A673 (cell line): ENCODE measurements at regions not wholly inside any gene's neighbourhood (a gene's known extent, or its start where the extent isn't known, plus 50 kb on each side); places are given as distances from the start of the nearest gene placed in this dataset.

Experiments used
- BruUV-seq: library from RNA; stranded (reverse); fragments of 400-500 nt; replicated peaks from 2 replicates; lab custom pipeline; 2021; lab: Mats Ljungman, UMichigan
- CTCF ChIA-PET: fragments of 300-600 bp; sonication (Branson Sonifier 250); formaldehyde crosslinking; loops from one replicate; lab custom pipeline; 2022; ENCODE audit warnings: antibody characterized with exemption; lab: Charles Lee
- POLR2A ChIA-PET: fragments of 300-600 bp; sonication (Branson Sonifier 250); formaldehyde crosslinking; loops from one replicate; lab custom pipeline; 2022; ENCODE audit warnings: antibody characterized with exemption; ENCODE audit not compliant: low non-redundant PET; lab: Charles Lee
- DNase-seq: peaks from one replicate; pipeline ENCODE4 v3.0.0-alpha.2; 2015; ENCODE audit warnings: low spot score
- H3K27ac ChIP-seq: fragments of 200-600 bp; sonication (generic); 2 replicates; pipeline ENCODE4 v1.5.1; 2016; ENCODE audit warnings: mixed run types, low read depth, mild to moderate bottlenecking, mixed read lengths, antibody characterized with exemption, low read length; ENCODE audit not compliant: poor library complexity, severe bottlenecking
- H3K27me3 ChIP-seq: fragments of 200-600 bp; sonication (generic); replicated peaks from 2 replicates; pipeline ENCODE4 v1.6.1; 2017; ENCODE audit warnings: mixed run types, low read depth, mild to moderate bottlenecking, mixed read lengths, antibody characterized with exemption, low read length; ENCODE audit not compliant: insufficient read depth, poor library complexity
- H3K36me3 ChIP-seq: fragments of 200-600 bp; sonication (generic); 2 replicates; pipeline ENCODE4 v1.6.1; 2016; ENCODE audit warnings: mixed run types, mild to moderate bottlenecking, mixed read lengths, antibody characterized with exemption, low read length; ENCODE audit not compliant: insufficient read depth, poor library complexity, severe bottlenecking
- H3K4me1 ChIP-seq: fragments of 200-600 bp; sonication (generic); 2 replicates; pipeline ENCODE4 v1.6.1; 2017; ENCODE audit warnings: mixed run types, mild to moderate bottlenecking, mixed read lengths, antibody characterized with exemption, low read length; ENCODE audit not compliant: insufficient read depth, poor library complexity, severe bottlenecking
- H3K4me3 ChIP-seq: fragments of 200-600 bp; sonication (generic); 2 replicates; pipeline ENCODE4 v1.5.1; 2016; ENCODE audit warnings: low read depth, mixed run types, mild to moderate bottlenecking, mixed read lengths, low read length; ENCODE audit not compliant: poor library complexity, severe bottlenecking
- H3K9me3 ChIP-seq: fragments of 200-600 bp; sonication (generic); 2 replicates; pipeline ENCODE4 v1.6.1; 2016; ENCODE audit warnings: mixed run types, low read depth, mild to moderate bottlenecking, mixed read lengths, antibody characterized with exemption, low read length; ENCODE audit not compliant: poor library complexity, severe bottlenecking
- CTCF ChIP-seq: fragments of 300-800, 200-600 bp; sonication (generic); conservative IDR thresholded peaks from 2 replicates; pipeline ENCODE4 v1.5.1; 2017; ENCODE audit warnings: low read depth, mild to moderate bottlenecking, antibody characterized with exemption, low read length, moderate library complexity, mixed read lengths
- EZH2 ChIP-seq: fragments of 200-600 bp; sonication (generic); IDR thresholded peaks from 2 replicates; pipeline ENCODE4 v1.6.1; 2017; ENCODE audit warnings: borderline replicate concordance, low read depth, mild to moderate bottlenecking, mixed read lengths, antibody characterized with exemption, low read length; ENCODE audit not compliant: poor library complexity, severe bottlenecking
- intact Hi-C: fragments of 100-400 bp; cut with micrococcal nuclease; formaldehyde crosslinking; loops from one replicate; pipeline ENCODE4 v1.10.0; 2022; ENCODE audit not compliant: unreplicated experiment

DNA sequence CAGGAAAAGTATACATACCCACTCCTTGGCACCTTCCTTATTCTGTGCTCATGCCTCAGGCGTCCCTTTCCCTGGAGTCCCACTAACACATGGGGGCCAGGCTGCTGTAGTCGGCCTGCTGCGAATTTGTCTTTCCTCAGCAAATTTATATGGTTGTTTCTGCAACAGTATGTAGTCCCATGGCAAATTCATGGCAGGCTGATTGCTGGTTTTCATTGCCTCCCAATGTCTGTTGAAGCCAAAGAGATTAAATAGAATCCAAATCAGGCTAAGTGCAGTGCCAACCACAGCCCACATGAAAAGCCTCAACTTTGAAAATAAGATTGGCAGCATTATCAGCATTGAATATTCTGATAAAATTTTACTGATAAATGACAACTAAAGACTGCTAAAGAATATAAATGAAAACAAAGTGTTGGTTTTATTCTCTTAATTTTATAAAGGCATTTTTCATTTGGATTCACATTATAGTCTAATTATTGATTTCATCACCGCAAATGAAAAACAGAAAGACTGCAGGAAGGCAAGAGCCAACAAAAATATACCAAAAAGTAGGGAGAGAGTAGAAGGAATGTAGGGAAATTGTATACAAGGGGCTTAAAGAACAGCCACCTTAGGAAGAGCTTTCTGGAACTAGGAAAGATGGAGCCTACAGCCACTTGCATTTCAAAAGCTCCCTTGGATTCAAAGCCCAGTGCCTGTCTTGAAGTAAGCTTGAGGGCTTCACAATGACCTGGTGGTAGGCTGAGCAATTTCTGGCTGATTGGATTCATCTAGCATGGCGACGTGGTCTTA is 283.7 kb upstream of the MMADHC start:
- H3K4me1 ChIP-seq, result no peaks in the 10 kb centered on the region
- CTCF ChIA-PET, result no interaction called here
- H3K9me3 ChIP-seq, result no peaks in the 10 kb centered on the region
- no peaks in the 10 kb centered on the region for H3K27me3 ChIP-seq
- no peak overlapping the region for H3K27ac ChIP-seq
- DNase-seq, result no peak
- TF ChIP-seq EZH2, result no peak
- BruUV-seq, result no TSS peak
- no peak overlapping the region for H3K4me3 ChIP-seq
- intact Hi-C loops, result no loop called here
- H3K36me3 ChIP-seq, result no peaks in the 10 kb centered on the region
- POLR2A ChIA-PET, result no interaction called here

DNA sequence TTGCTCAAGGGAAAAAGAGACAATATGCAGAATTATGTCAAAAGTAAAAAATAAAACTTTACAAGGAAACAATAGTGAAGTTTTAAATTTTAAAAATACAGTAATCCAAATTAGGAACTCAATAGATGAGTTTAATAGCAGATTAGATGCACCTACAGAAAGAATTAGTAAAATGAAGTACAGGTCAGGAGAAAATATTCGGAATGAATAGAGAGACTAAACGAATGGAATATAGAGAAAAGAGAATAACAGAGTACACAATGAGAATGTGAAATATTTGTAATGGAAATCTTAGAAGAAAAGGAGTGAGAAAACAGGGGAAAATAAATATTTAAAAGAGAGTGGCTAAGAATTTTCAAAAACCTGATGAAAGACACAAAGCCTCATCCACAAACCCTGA is 275.7 kb upstream of the MMADHC start:
- H3K27me3 ChIP-seq, result no peaks in the 10 kb centered on the region
- ChIA-PET CTCF (no interaction called here), POLR2A (no interaction called here)
- H3K9me3 ChIP-seq, result peaks cover 4% of the 10 kb centered on the region
- intact Hi-C loops, result no loop called here
- no peak for DNase-seq
- H3K36me3 ChIP-seq, result no peaks in the 10 kb centered on the region
- TF ChIP-seq EZH2 (no peak), CTCF (no peak)
- H3K27ac ChIP-seq, result no peak overlapping the region
- H3K4me1 ChIP-seq, result peaks cover 9% of the 10 kb centered on the region
- no TSS peak for BruUV-seq
- H3K4me3 ChIP-seq, result no peak overlapping the region

- DNase-seq, result no peak
- intact Hi-C loops, result no loop called here
- ChIA-PET CTCF (no interaction called here), POLR2A (no interaction called here)
- Histone ChIP-seq H3K4me1 (peaks cover 13% of the 10 kb centered on the region), H3K36me3 (no peaks in the 10 kb centered on the region), H3K27ac (no peak overlapping the region), H3K27me3 (no peaks in the 10 kb centered on the region), H3K4me3 (no peak overlapping the region), H3K9me3 (peaks cover 4% of the 10 kb centered on the region)
- TF ChIP-seq CTCF, result no peak
- no peak for TF ChIP-seq EZH2
- no TSS peak for BruUV-seq
Observed at GRCh38 chr2:149861034-149861433, 273.5 kb upstream of the MMADHC start.

- intact Hi-C loops, result no loop called here
- no TSS peak for BruUV-seq
- Histone ChIP-seq H3K27ac (no peak overlapping the region), H3K36me3 (no peaks in the 10 kb centered on the region), H3K4me3 (no peak overlapping the region), H3K27me3 (no peaks in the 10 kb centered on the region), H3K4me1 (peaks cover 13% of the 10 kb centered on the region), H3K9me3 (peaks cover 4% of the 10 kb centered on the region)
- TF ChIP-seq EZH2 (no peak), CTCF (no peak)
- DNase-seq, result no peak
- POLR2A ChIA-PET, result no interaction called here
- CTCF ChIA-PET, result no interaction called here
Observed at GRCh38 chr2:149860276-149860921, 272.8 kb upstream of the MMADHC start.
